GM12872 (cell line): ENCODE measurements at regions not wholly inside any gene's neighbourhood (a gene's known extent, or its start where the extent isn't known, plus 50 kb on each side); places are given as distances from the start of the nearest gene placed in this dataset.

Experiments
- TF ChIP-seq, protein P1 (sequence below): IDR thresholded peaks from 3 replicates; pipeline ENCODE4 v1.5.1; 2011; ENCODE audit warnings: low read depth, mild to moderate bottlenecking, low read length, moderate library complexity; ENCODE audit not compliant: insufficient read depth

DNA sequence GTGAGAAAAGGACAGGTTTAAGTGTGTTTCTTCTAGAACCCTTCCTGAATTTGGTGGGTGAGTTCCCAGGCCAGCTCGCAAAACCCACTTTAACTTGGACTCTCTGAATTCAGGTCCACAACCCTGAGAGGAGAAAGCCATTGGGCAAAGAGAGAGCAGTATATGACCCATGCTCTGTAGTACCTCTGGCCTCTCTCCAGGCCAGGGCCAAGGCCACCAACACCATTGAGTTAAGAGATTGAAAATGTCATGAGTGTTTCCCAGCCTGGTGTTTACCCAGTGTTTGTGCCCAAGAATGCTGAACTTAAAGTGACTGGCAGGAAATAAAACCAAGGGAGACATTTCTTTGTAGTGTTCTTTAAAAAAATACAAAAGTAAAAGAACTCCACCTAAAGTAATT lies 410.4 kb upstream of the CDH5 start:
- TF ChIP-seq, protein P1, sequence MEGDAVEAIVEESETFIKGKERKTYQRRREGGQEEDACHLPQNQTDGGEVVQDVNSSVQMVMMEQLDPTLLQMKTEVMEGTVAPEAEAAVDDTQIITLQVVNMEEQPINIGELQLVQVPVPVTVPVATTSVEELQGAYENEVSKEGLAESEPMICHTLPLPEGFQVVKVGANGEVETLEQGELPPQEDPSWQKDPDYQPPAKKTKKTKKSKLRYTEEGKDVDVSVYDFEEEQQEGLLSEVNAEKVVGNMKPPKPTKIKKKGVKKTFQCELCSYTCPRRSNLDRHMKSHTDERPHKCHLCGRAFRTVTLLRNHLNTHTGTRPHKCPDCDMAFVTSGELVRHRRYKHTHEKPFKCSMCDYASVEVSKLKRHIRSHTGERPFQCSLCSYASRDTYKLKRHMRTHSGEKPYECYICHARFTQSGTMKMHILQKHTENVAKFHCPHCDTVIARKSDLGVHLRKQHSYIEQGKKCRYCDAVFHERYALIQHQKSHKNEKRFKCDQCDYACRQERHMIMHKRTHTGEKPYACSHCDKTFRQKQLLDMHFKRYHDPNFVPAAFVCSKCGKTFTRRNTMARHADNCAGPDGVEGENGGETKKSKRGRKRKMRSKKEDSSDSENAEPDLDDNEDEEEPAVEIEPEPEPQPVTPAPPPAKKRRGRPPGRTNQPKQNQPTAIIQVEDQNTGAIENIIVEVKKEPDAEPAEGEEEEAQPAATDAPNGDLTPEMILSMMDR, result no peak

DNA sequence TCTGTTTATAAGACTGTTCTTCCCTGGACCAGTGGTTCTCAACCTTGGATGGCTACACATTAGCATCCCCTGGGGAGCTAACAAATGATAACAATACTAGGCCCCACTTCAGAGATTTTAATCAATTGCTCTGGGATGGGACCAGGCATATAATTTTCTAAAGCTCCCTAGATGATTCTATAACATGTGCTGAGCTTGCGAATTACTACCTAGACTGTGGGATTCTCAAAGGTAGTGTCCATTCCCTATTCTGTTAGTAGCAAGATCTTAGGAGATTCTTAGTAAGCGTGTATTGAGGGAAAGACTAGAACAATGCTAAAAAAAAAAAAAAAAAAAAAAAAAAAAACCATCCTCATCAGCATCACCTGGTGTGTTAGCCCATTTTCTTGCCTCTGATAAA lies 412.0 kb upstream of the CDH5 start:
- TF ChIP-seq, protein P1, result no peak

GRCh38 chr16:65950211-65950610 lies 416.3 kb upstream of the CDH5 start:
- TF ChIP-seq, protein P1, result no peak

DNA sequence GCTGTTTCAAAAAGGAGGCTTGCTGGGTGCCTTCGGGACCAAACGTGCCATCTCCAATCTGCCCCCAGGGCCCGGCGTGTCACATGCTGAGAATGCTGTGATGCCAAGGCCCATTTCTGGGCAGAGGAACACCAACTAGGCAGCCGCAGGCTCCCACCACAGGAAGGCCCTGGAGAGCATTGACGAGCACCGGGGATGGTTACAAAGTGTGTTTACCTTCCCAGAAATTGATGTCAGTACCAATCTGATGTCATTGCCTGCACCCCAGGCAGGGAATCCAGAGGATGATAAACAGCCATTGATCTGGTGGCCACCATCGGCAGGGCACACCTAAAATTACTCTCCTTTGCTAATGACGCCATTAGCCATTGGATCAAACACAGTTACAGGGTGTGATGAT lies 418.1 kb upstream of the CDH5 start:
- TF ChIP-seq, protein P1, result no peak

- TF ChIP-seq, protein P1, result no peak
These were observed 418.5 kb upstream of the CDH5 start for GRCh38 chr16:65947951-65948350.

DNA sequence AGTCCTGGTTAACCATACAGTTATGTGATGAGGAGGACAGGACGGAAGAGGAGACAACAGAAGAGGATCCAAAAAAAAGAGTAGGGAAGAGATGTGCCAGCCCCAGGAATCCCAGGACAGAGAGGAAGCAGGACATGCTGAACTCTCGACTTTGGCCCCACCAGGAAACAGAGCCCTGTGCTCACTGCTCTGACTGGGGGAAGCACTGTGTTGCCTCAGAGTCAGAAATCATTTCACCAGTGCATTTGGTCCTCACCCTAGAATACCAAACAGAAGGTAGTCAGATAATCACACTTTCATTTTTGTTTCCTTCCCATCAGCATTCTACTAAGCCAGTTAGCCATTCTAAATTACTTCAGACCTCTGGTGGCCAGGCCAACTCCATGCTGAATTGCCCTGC lies 421.0 kb upstream of the CDH5 start:
- TF ChIP-seq, protein P1, result no peak

- TF ChIP-seq, protein P1, result no peak
These were observed 422.1 kb upstream of the CDH5 start for GRCh38 chr16:65944361-65944760.

DNA sequence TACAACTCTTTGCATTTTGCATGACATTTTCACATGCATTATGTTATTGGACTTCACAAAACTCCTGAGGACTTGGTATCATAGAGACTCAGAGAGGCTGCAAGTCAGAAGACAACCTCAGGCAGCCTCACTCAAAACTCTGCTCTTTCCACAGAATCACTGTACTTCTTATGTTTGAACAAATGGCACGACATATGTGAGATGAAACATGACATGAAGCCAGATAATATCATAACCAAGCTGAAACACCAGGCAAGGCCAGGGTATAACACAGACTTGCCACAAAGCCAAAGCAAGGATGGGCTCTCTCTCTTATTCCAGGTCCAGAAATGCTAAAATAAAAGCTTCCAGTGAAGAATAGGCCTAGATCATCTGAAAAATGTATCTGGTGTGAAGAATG lies 425.8 kb upstream of the CDH5 start:
- TF ChIP-seq, protein P1, result no peak
